Astrocyte of the hippocampus (primary cell): ENCODE measurements at regions not wholly inside any gene's neighbourhood (a gene's known extent, or its start where the extent isn't known, plus 50 kb on each side); places are given as distances from the start of the nearest gene placed in this dataset.
"Not testable (repeated sequence)": the region's sequence is repeated elsewhere in the genome, so short reads cannot be mapped to it uniquely, and the experiment has no call there.

Experiments used
- DNase-seq: peaks from one replicate; pipeline ENCODE4 v3.0.0; 2011; ENCODE audit warnings: low read depth, low spot score

DNA sequence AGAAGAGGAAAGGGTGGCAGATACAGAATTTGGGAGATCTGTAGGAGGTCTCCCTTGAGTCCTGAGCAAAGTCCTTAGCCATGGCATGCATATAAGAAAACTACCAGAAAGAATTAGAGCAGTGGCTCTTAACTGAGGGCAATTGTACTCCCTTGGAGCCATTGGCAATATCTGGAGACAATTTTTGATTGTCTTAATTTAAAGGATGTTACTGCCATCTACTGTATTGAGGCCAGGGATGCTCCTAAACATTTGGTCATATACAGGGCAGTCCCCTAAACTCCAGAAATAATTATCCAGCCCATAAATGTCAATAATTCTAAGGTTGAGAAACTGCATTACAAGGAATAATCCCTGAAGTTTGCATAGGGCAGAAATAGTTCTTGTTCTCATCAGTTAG is 136.4 kb upstream of the ODAD2 start:
- no peak for DNase-seq

- peak; percentile 71 for DNase-seq
These were observed 131.4 kb upstream of the ODAD2 start for GRCh38 chr10:28130267-28130666.

DNA sequence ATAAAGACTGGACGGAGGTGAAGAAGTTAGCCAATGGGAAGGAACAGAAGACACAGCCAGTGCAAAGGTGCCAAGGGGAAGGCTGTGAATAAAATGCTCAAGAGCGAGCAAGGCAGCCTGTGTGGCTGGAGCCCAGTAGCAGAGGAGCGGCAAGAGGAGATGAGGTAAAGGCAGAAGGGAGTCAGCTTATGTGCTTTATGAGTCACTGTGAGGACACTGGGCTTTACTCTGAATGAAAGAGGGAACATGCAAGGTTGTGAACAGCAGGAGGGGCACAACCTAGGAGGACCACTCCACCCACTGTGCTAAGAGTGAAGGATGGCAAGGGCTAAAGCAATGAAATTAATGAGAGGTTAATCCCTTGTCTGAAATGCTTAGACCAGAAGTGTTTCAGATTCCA is 129.0 kb upstream of the ODAD2 start:
- DNase-seq: no peak

DNA sequence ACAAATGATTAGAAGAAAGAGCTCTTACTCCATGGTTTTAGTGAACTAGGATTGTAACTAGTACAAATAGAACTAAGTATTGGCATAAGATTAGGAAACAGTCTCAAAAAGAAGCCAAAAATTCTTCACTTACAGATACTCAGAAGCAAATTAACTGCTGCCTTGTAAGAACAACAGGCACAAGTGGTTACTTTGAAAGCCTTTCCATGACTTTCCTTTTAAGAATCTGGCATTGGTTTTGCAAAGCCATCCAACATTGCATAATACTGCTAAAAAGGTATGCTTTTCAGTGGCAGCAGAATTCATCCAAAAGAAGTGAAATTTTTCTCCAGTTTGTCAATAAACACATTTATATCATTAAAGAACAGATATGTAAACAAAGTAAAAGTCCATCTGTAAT is 126.8 kb upstream of the ODAD2 start:
- peak; percentile 84 for DNase-seq

GRCh38 chr10:28120795-28121194 is 121.9 kb upstream of the ODAD2 start:
- DNase-seq: no peak

- peak; percentile 39 for DNase-seq
These were observed 121.3 kb upstream of the ODAD2 start for GRCh38 chr10:28120043-28120749.

DNA sequence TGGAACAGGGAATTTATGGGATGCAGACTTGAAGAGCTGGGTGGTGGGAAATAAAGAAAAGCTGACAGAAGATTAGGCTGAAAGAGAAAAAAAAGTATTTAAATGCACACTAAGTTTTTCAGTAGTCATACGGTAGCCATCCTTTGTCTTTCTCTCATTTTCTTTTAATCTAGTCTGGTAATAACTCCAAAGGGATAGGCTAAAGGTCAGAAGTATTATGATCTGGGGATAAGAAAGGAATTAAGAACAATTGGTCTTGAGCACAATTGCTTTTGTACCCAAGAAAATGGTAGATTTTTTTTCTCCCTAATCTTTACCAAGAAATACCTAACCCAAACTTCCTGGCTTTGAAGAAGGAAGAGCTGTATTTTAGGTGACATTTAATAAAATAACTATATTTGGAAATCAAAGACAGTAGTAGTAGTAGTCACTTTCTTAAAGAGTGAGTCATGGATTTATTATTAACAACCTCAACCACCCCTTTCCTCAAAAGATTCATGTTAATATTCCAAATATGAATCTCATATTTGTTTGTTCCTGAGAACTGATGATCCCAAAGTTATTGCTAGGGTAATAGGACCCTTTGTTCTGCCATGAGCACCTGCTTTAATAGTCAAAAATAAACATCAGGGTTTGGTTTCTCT is 120.2 kb upstream of the ODAD2 start:
- no peak for DNase-seq

GRCh38 chr10:28113202-28113601 is 114.3 kb upstream of the ODAD2 start:
- DNase-seq: no peak

- peak; percentile 73 for DNase-seq
These were observed 112.8 kb upstream of the ODAD2 start for GRCh38 chr10:28111712-28112111.

GRCh38 chr10:28105561-28105960 is 106.7 kb upstream of the ODAD2 start:
- no peak for DNase-seq

DNA sequence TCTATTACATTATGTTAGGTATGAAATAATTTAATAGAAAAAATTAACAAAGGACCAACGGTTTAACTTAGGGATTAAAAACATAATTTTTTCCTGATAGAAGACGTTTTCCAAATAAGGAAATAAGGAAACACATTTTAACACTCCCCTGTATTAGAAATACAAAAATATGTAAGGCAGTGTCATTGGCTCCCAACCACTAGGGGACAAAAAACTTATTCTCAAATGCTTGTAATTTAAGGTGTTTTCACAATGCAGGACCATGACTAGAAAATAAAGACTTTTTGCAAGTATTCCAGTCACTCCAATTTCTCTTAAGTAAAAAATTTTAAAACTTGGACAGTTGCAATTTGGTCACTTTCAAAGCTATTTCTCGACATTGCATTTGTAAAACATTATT is 98.8 kb upstream of the ODAD2 start:
- no peak for DNase-seq

- no peak for DNase-seq
These were observed 97.0 kb upstream of the ODAD2 start for GRCh38 chr10:28095791-28096378.

- no peak for DNase-seq
These were observed 95.2 kb upstream of the ODAD2 start for GRCh38 chr10:28094121-28094520.

DNA sequence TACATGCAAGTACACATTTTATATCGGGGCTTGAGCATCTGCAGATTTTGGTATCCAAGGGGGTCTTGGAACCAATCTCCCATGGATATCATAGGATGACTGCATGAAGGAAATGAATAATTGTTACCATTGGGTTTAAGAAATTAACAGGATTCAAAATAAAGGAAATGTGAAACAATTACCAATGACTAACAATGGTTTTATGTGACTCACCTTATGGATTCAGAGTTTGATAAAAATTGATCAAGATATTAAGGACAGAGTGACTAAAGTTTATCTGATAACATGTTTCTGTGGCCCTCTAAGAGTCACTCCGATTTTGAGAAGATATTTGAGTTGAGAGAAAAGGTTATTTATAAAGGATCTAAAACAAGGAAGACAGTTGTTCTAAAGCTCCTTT is 93.0 kb upstream of the ODAD2 start:
- DNase-seq: no peak

DNA sequence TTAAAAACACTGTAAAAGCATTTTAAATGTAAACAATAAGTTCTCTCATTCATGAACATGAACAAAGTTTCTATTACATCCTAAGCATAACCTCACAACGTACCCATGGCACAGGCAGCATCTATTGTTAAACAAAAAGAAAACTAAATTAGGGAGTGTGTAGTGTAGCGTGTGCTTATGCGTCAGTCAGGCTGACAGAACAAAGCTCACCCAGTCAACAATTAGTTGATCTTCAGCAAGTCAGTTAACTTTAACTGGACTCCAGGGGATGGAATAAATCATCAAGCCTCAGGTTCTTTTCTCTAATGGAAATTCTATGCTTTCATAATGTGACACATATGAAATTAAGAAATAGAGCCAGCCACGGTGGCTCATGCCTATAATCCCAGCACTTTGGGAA is 91.6 kb upstream of the ODAD2 start:
- peak; percentile 21 for DNase-seq

- DNase-seq: peak; percentile 76
These were observed 90.6 kb upstream of the ODAD2 start for GRCh38 chr10:28089467-28089866.

GRCh38 chr10:28087661-28088351 is 88.9 kb upstream of the ODAD2 start:
- no peak for DNase-seq

- DNase-seq: not testable (repeated sequence)
These were observed 86.9 kb upstream of the ODAD2 start for GRCh38 chr10:28085760-28086159.

GRCh38 chr10:28082885-28083284 is 84.0 kb upstream of the ODAD2 start:
- no peak for DNase-seq

DNA sequence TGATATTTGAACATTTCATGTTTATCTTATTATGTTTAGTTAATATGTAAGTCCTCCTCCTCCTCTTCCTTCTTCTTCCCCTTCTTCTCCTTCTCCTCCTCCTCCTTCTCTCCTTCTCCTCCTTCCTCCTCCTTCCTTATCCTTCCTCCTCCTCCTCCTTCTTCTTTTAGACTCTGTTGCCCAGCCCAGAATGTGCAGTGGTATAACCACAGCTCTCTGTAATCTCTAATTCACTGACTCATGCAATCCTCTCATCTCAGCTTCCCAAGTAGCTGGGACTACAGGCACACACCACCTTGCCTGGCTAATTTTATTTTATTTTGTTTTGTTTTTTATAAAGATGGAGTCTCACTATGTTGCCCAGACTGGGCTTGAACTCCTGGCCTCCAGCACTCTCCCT is 83.4 kb upstream of the ODAD2 start:
- DNase-seq: no peak

DNA sequence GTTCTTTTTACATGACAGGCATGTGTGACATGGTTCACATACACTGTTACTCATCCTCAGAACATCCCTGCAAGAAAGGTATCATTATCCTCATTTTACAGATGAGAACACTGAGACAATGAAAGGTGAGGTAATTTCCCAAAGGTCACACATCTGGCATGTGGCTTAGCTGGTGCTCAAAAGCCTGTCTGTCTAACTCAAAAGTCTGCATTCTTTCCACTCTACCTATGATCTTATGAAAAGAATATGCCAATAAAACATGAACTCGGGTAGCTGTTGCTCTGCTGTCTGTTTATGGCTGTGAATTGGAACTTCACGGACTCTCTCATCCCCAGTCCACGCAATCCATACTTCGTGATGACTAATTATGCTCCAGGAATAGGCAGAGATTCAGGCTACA is 79.0 kb upstream of the ODAD2 start:
- DNase-seq: no peak

DNA sequence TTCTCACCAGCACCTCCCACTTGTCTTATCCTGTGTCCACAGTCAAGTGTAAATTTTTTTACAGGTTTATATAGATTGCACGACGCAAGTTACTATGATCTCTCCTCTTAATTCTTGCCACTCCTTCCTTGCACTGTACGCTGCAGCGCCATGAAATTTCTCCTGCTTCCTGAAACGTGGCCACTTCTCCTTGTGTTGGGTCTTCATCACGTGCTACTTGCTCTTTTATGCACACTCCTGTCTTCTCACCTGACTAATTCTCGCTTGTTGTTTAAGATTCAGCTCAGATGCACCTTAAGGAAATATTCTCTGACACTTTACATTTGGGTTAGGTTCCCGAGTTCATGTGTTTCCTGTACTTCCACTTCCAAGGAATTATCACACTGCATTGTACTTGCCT is 76.5 kb upstream of the ODAD2 start:
- no peak for DNase-seq

DNA sequence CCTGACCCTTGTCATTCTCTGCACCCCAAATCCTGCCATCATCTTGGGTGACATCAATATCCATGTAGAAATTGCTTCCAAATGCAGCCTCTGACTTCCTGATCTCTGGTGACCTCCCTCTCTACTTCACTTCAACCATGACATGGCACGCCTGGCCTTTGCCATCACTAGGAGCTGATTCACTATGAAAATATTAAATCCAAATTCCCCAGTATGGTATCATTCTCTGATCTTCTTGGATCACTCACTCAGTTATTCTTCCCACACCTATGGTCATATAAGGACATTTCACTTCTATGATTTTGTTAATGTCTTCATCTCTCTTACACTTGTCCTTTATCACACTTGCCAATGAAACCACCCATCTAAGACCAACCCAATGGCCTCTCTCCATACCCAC is 73.7 kb upstream of the ODAD2 start:
- no peak for DNase-seq
